Trophoblast cell (in vitro differentiated cells and primary cell): ENCODE measurements at regions not wholly inside any gene's neighbourhood (a gene's known extent, or its start where the extent isn't known, plus 50 kb on each side); places are given as distances from the start of the nearest gene placed in this dataset.

ENCODE experiments used
- DNase-seq, 2 donors: peaks; one replicate each; pipeline ENCODE4 v3.0.0-alpha.2; 2016
- H2AFZ ChIP-seq: 2 replicates; pipeline ENCODE4 v1.6.1; 2013; ENCODE audit warnings: low read length, moderate library complexity, mild to moderate bottlenecking; ENCODE audit not compliant: insufficient read depth, poor library complexity
- H2AK5ac ChIP-seq: 2 replicates; pipeline ENCODE4 v1.6.1; 2013; ENCODE audit warnings: mild to moderate bottlenecking, low read length
- H2BK120ac ChIP-seq: 2 replicates; pipeline ENCODE4 v1.6.1; 2013; ENCODE audit warnings: low read length, mild to moderate bottlenecking, moderate library complexity; ENCODE audit not compliant: insufficient read depth, poor library complexity
- H2BK12ac ChIP-seq: 2 replicates; pipeline ENCODE4 v1.6.1; 2013; ENCODE audit warnings: mild to moderate bottlenecking, low read length, moderate library complexity
- H2BK5ac ChIP-seq: 2 replicates; pipeline ENCODE4 v1.6.1; 2013; ENCODE audit warnings: low read length, low read depth, moderate library complexity, mild to moderate bottlenecking; ENCODE audit not compliant: poor library complexity
- H3K14ac ChIP-seq: 2 replicates; pipeline ENCODE4 v1.6.1; 2013; ENCODE audit warnings: mild to moderate bottlenecking, low read length
- H3K18ac ChIP-seq: 2 replicates; pipeline ENCODE4 v1.6.1; 2013; ENCODE audit warnings: mild to moderate bottlenecking, low read length
- H3K23ac ChIP-seq: 2 replicates; pipeline ENCODE4 v1.6.1; 2013; ENCODE audit warnings: low read length
- H3K27ac ChIP-seq: 2 replicates; pipeline ENCODE4 v1.5.1; 2013; ENCODE audit warnings: low read depth, mild to moderate bottlenecking, inconsistent platforms, low read length, moderate library complexity
- H3K27me3 ChIP-seq: 2 replicates; pipeline ENCODE4 v1.6.1; 2013; ENCODE audit warnings: inconsistent platforms, mild to moderate bottlenecking, low read length, moderate library complexity; ENCODE audit not compliant: insufficient read depth
- H3K36me3 ChIP-seq, 2 experiments: 1 replicate in 1 of 2; 2 replicates in 1 of 2; pipeline ENCODE4 v1.6.1; 2013; ENCODE audit warnings: low read length in 2 of 2, mild to moderate bottlenecking in 2 of 2, moderate library complexity in 1 of 2; ENCODE audit not compliant: insufficient read depth in 2 of 2, control insufficient read depth in 1 of 2
- H3K4ac ChIP-seq: 2 replicates; pipeline ENCODE4 v1.6.1; 2013; ENCODE audit warnings: low read depth, mild to moderate bottlenecking, low read length, moderate library complexity
- H3K4me1 ChIP-seq, 2 experiments: 1 replicate in 1 of 2; 2 replicates in 1 of 2; pipeline ENCODE4 v1.6.1; 2013; ENCODE audit warnings: low read length in 2 of 2, mild to moderate bottlenecking in 2 of 2, moderate library complexity in 1 of 2; ENCODE audit not compliant: insufficient read depth in 2 of 2, control insufficient read depth in 1 of 2
- H3K4me2 ChIP-seq: 2 replicates; pipeline ENCODE4 v1.6.1; 2013; ENCODE audit warnings: inconsistent platforms, mild to moderate bottlenecking, low read length, moderate library complexity
- H3K4me3 ChIP-seq: 2 replicates; pipeline ENCODE4 v1.5.1; 2013; ENCODE audit warnings: mild to moderate bottlenecking, low read depth, low read length, inconsistent platforms
- H3K79me1 ChIP-seq: one replicate; pipeline ENCODE4 v1.6.1; 2013; ENCODE audit warnings: low read length
- H3K79me2 ChIP-seq: 2 replicates; pipeline ENCODE4 v1.6.1; 2013; ENCODE audit warnings: low read length, mild to moderate bottlenecking; ENCODE audit not compliant: control insufficient read depth, insufficient read depth, poor library complexity
- H3K9ac ChIP-seq: 2 replicates; pipeline ENCODE4 v1.6.1; 2013; ENCODE audit warnings: mild to moderate bottlenecking, low read length
- H3K9me3 ChIP-seq: 2 replicates; pipeline ENCODE4 v1.6.1; 2013; ENCODE audit warnings: low read depth, mild to moderate bottlenecking, control low read depth, inconsistent platforms, low read length; ENCODE audit not compliant: insufficient read depth
- H4K12ac ChIP-seq: 2 replicates; pipeline ENCODE4 v1.6.1; 2013; ENCODE audit warnings: low read depth, mild to moderate bottlenecking, low read length, moderate library complexity
- H4K8ac ChIP-seq: 2 replicates; pipeline ENCODE4 v1.6.1; 2013; ENCODE audit warnings: low read depth, mild to moderate bottlenecking, low read length, moderate library complexity
- H4K91ac ChIP-seq: one replicate; pipeline ENCODE4 v1.6.1; 2013; ENCODE audit warnings: low read depth, mild to moderate bottlenecking, low read length, moderate library complexity
- WGBS: extraction: QIAGEN DNeasy Blood & Tissue Kit; methylation state at CpG from one replicate; pipeline ENCODE4 v1.1.7; 2013; ENCODE audit warnings: missing lambda C conversion rate; ENCODE audit not compliant: insufficient read length, insufficient coverage; ENCODE audit errors: extremely low coverage; 5-methylcytosine and 5-hydroxymethylcytosine counted together

GRCh38 chr3:168455814-168456213 is 360.1 kb upstream of the GOLIM4 start:
- Histone ChIP-seq H3K4me1 (no peaks in the 10 kb centered on the region), H4K91ac (no peak overlapping the region), H4K12ac (no peak overlapping the region), H3K27ac (no peak overlapping the region), H3K79me2 (no peaks in the 10 kb centered on the region), H3K36me3 (no peaks in the 10 kb centered on the region), H2AFZ (no peak overlapping the region), H3K14ac (no peak overlapping the region), H3K9ac (no peak overlapping the region), H3K4me3 (peak overlapping the region; percentile 53), H3K23ac (no peak overlapping the region), H3K4ac (no peak overlapping the region), H3K4me2 (no peak overlapping the region), H2AK5ac (no peak overlapping the region), H2BK12ac (no peak overlapping the region), H3K27me3 (no peaks in the 10 kb centered on the region), H2BK120ac (no peak overlapping the region), H3K9me3 (no peaks in the 10 kb centered on the region), H4K8ac (no peak overlapping the region), H3K18ac (no peak overlapping the region), H3K79me1 (no peaks in the 10 kb centered on the region), H2BK5ac (no peak overlapping the region)
- WGBS: no CpG with 5 or more reads among the region's 5 CpGs
- no peak for DNase-seq

- no peak overlapping the region for H4K8ac ChIP-seq
Measured at GRCh38 chr3:168453623-168454022, 357.9 kb upstream of the GOLIM4 start.

GRCh38 chr3:168443965-168444364 is 348.2 kb upstream of the GOLIM4 start:
- H2AK5ac ChIP-seq: no peak overlapping the region
- H2BK120ac ChIP-seq: no peak overlapping the region
- H3K4me2 ChIP-seq: no peak overlapping the region
- no peaks in the 10 kb centered on the region for H3K27me3 ChIP-seq
- H3K4ac ChIP-seq: no peak overlapping the region
- H3K14ac ChIP-seq: no peak overlapping the region
- no peak overlapping the region for H3K23ac ChIP-seq
- H3K79me1 ChIP-seq: no peaks in the 10 kb centered on the region
- H3K9ac ChIP-seq: no peak overlapping the region
- no peak overlapping the region for H4K8ac ChIP-seq
- H3K27ac ChIP-seq: no peak overlapping the region
- DNase-seq: no peak
- H3K18ac ChIP-seq: no peak overlapping the region
- H4K91ac ChIP-seq: no peak overlapping the region
- H4K12ac ChIP-seq: no peak overlapping the region
- no peaks in the 10 kb centered on the region for H3K4me1 ChIP-seq
- no peak overlapping the region for H2BK5ac ChIP-seq
- no peaks in the 10 kb centered on the region for H3K36me3 ChIP-seq
- no CpG with 5 or more reads among the region's 1 CpG for WGBS
- no peaks in the 10 kb centered on the region for H3K79me2 ChIP-seq
- no peak overlapping the region for H2AFZ ChIP-seq
- no peak overlapping the region for H2BK12ac ChIP-seq
- no peak overlapping the region for H3K4me3 ChIP-seq
- H3K9me3 ChIP-seq: no peaks in the 10 kb centered on the region

More at GRCh38 chr3:168453623-168454022, 357.9 kb upstream of the GOLIM4 start:
- Histone ChIP-seq H3K36me3 (no peaks in the 10 kb centered on the region), H4K91ac (no peak overlapping the region), H2AK5ac (no peak overlapping the region), H3K4ac (no peak overlapping the region), H3K9ac (no peak overlapping the region), H3K4me3 (no peak overlapping the region), H2AFZ (no peak overlapping the region), H3K23ac (no peak overlapping the region), H3K4me1 (no peaks in the 10 kb centered on the region), H4K12ac (no peak overlapping the region), H3K27me3 (no peaks in the 10 kb centered on the region), H3K27ac (no peak overlapping the region), H2BK120ac (no peak overlapping the region), H3K79me2 (no peaks in the 10 kb centered on the region), H3K4me2 (no peak overlapping the region), H3K79me1 (no peaks in the 10 kb centered on the region), H2BK12ac (no peak overlapping the region), H2BK5ac (no peak overlapping the region), H3K9me3 (no peaks in the 10 kb centered on the region), H3K14ac (no peak overlapping the region), H3K18ac (no peak overlapping the region)
- DNase-seq: no peak
- no CpG with 5 or more reads among the region's 2 CpGs for WGBS

- no peak overlapping the region for H2BK12ac ChIP-seq
- WGBS: no CpG with 5 or more reads among the region's 2 CpGs
- H3K79me1 ChIP-seq: no peaks in the 10 kb centered on the region
- no peak overlapping the region for H2BK120ac ChIP-seq
- H3K36me3 ChIP-seq: no peaks in the 10 kb centered on the region
- H3K79me2 ChIP-seq: no peaks in the 10 kb centered on the region
- no peak overlapping the region for H2BK5ac ChIP-seq
- DNase-seq: no peak
- H3K4me2 ChIP-seq: no peak overlapping the region
- H3K4me1 ChIP-seq: no peaks in the 10 kb centered on the region
- no peak overlapping the region for H3K9ac ChIP-seq
- H4K12ac ChIP-seq: no peak overlapping the region
- no peak overlapping the region for H3K18ac ChIP-seq
- H3K27ac ChIP-seq: no peak overlapping the region
- H3K27me3 ChIP-seq: no peaks in the 10 kb centered on the region
- no peak overlapping the region for H4K91ac ChIP-seq
- H3K4ac ChIP-seq: no peak overlapping the region
- no peak overlapping the region for H2AK5ac ChIP-seq
- no peak overlapping the region for H4K8ac ChIP-seq
- no peaks in the 10 kb centered on the region for H3K9me3 ChIP-seq
- no peak overlapping the region for H3K14ac ChIP-seq
- H3K23ac ChIP-seq: no peak overlapping the region
- no peak overlapping the region for H3K4me3 ChIP-seq
- H2AFZ ChIP-seq: no peak overlapping the region
Measured at GRCh38 chr3:168442502-168442901, 346.8 kb upstream of the GOLIM4 start.
